ENCODE measurements at regions not wholly inside any gene's neighbourhood (a gene's known extent, or its start where the extent isn't known, plus 50 kb on each side); places are given as distances from the start of the nearest gene placed in this dataset.

DNA sequence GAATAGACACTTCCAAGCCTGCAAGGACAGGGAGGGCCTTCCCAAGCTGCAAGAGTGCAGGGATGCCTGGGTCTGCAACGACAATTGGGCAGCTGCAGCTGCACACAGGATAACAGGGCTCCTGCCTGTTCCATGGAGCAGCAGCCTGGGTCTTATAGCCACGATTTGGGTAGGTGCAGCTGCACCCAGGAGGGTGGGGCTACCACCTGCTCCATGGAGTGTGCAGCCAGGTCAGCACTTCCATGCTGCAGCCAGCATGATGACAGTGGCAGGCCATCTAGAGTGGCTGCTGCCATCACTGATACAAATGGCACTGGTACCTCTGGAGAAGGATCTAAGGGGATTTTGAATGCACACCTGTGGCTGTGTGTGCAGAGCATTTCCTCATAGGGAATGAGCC is 528.5 kb downstream of the DSC3 start:
- Histone ChIP-seq H3K4me1 (ENCODE audit: insufficient read depth, low read length, poor library complexity, severe bottlenecking) (no peaks in the 10 kb centered on the region), H3K9me2 (replicated peaks; ENCODE audit: low read depth, low read length) (no peaks in the 10 kb centered on the region), H3K36me3 (ENCODE audit: insufficient read depth, low read length) (no peaks in the 10 kb centered on the region), H4K20me1 (ENCODE audit: insufficient read depth, low read length, poor library complexity, severe bottlenecking) (no peaks in the 10 kb centered on the region), H3K4me2 (ENCODE audit: low read depth, low read length, poor library complexity, severe bottlenecking) (no peak overlapping the region), H3K9me3 (ENCODE audit: insufficient read depth, low read depth, low read length) (no peaks in the 10 kb centered on the region), H3K4me3 (ENCODE audit: low read length, poor library complexity, severe bottlenecking) (no peak overlapping the region), H2AFZ (ENCODE audit: low read length) (no peak overlapping the region), H3K27me3 (ENCODE audit: insufficient read depth, low read length, poor library complexity, severe bottlenecking) (no peaks in the 10 kb centered on the region), H3K79me2 (ENCODE audit: insufficient read depth, low read length) (no peaks in the 10 kb centered on the region), H3F3A (ENCODE audit: low read depth) (no peaks in the 10 kb centered on the region), H3K9ac (ENCODE audit: low read depth, low read length, poor library complexity, severe bottlenecking) (no peak overlapping the region)
- TF ChIP-seq, protein P1, sequence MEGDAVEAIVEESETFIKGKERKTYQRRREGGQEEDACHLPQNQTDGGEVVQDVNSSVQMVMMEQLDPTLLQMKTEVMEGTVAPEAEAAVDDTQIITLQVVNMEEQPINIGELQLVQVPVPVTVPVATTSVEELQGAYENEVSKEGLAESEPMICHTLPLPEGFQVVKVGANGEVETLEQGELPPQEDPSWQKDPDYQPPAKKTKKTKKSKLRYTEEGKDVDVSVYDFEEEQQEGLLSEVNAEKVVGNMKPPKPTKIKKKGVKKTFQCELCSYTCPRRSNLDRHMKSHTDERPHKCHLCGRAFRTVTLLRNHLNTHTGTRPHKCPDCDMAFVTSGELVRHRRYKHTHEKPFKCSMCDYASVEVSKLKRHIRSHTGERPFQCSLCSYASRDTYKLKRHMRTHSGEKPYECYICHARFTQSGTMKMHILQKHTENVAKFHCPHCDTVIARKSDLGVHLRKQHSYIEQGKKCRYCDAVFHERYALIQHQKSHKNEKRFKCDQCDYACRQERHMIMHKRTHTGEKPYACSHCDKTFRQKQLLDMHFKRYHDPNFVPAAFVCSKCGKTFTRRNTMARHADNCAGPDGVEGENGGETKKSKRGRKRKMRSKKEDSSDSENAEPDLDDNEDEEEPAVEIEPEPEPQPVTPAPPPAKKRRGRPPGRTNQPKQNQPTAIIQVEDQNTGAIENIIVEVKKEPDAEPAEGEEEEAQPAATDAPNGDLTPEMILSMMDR (conservative IDR thresholded peaks at IDR 0.05; ENCODE audit: low read length), result no peak
- TF ChIP-seq EZH2phosphoT487 (IDR thresholded peaks at IDR 0.05; ENCODE audit: borderline replicate concordance), result no peak

DNA sequence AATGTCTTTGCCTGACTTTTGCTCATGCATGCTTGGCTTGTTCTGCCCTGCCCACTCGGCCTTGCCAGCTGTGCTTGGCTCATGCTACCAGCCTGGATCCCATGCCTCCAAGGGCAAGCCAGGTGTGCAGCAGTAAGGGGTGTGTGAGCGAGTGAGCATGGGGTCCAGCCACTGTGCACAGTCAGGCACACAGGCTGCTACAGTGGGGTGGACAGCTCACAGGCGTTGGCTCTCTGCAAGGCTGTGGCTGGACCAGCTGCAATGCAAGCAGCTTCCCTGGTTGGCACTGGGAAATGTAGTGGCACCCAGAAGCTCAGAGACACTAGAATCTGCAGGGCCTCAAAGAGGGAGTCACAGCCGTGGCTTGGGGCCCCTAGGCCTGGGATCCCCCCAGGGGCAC is 529.7 kb downstream of the DSC3 start:
- H3K9me3 ChIP-seq (ENCODE audit: insufficient read depth, low read depth, low read length), result no peaks in the 10 kb centered on the region
- no peaks in the 10 kb centered on the region for H3K79me2 ChIP-seq (ENCODE audit: insufficient read depth, low read length)
- no peak overlapping the region for H3K4me3 ChIP-seq (ENCODE audit: low read length, poor library complexity, severe bottlenecking)
- no peaks in the 10 kb centered on the region for H3F3A ChIP-seq (ENCODE audit: low read depth)
- no peaks in the 10 kb centered on the region for H3K4me1 ChIP-seq (ENCODE audit: insufficient read depth, low read length, poor library complexity, severe bottlenecking)
- no peaks in the 10 kb centered on the region for H3K9me2 ChIP-seq (replicated peaks; ENCODE audit: low read depth, low read length)
- no peaks in the 10 kb centered on the region for H4K20me1 ChIP-seq (ENCODE audit: insufficient read depth, low read length, poor library complexity, severe bottlenecking)
- no peak overlapping the region for H3K9ac ChIP-seq (ENCODE audit: low read depth, low read length, poor library complexity, severe bottlenecking)
- TF ChIP-seq EZH2phosphoT487 (IDR thresholded peaks at IDR 0.05; ENCODE audit: borderline replicate concordance), result no peak
- TF ChIP-seq, protein P1 (conservative IDR thresholded peaks at IDR 0.05; ENCODE audit: low read length), result no peak
- H3K27me3 ChIP-seq (ENCODE audit: insufficient read depth, low read length, poor library complexity, severe bottlenecking), result no peaks in the 10 kb centered on the region
- H3K4me2 ChIP-seq (ENCODE audit: low read depth, low read length, poor library complexity, severe bottlenecking), result no peak overlapping the region
- no peak overlapping the region for H2AFZ ChIP-seq (ENCODE audit: low read length)
- no peaks in the 10 kb centered on the region for H3K36me3 ChIP-seq (ENCODE audit: insufficient read depth, low read length)

DNA sequence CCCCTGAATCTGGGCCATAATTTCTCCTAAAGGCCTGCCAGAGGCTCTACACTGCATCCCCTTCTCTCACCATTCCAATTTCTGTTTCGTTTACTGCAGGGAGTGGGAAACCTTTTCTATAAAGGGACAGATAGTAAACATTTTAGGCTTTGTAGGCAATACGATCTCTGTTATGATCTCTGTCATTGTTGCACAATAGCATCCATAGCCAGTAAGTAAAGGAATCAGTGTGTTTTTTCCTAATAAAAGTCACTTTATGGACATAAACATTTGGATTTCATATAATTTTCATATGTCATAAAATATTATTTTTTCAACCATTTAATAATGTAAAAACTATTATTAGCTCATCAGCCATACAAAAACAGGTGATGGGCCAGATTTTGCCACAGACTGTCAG is 531.7 kb downstream of the DSC3 start:
- no peak overlapping the region for H3K4me3 ChIP-seq (ENCODE audit: low read length, poor library complexity, severe bottlenecking)
- no peak overlapping the region for H2AFZ ChIP-seq (ENCODE audit: low read length)
- no peak for TF ChIP-seq EZH2phosphoT487 (IDR thresholded peaks at IDR 0.05; ENCODE audit: borderline replicate concordance)
- TF ChIP-seq, protein P1 (conservative IDR thresholded peaks at IDR 0.05; ENCODE audit: low read length), result no peak
- no peaks in the 10 kb centered on the region for H3F3A ChIP-seq (ENCODE audit: low read depth)
- H4K20me1 ChIP-seq (ENCODE audit: insufficient read depth, low read length, poor library complexity, severe bottlenecking), result no peaks in the 10 kb centered on the region
- H3K9me3 ChIP-seq (ENCODE audit: insufficient read depth, low read depth, low read length), result no peaks in the 10 kb centered on the region
- H3K4me1 ChIP-seq (ENCODE audit: insufficient read depth, low read length, poor library complexity, severe bottlenecking), result no peaks in the 10 kb centered on the region
- no peaks in the 10 kb centered on the region for H3K36me3 ChIP-seq (ENCODE audit: insufficient read depth, low read length)
- no peak overlapping the region for H3K4me2 ChIP-seq (ENCODE audit: low read depth, low read length, poor library complexity, severe bottlenecking)
- H3K79me2 ChIP-seq (ENCODE audit: insufficient read depth, low read length), result no peaks in the 10 kb centered on the region
- no peaks in the 10 kb centered on the region for H3K27me3 ChIP-seq (ENCODE audit: insufficient read depth, low read length, poor library complexity, severe bottlenecking)
- H3K9ac ChIP-seq (ENCODE audit: low read depth, low read length, poor library complexity, severe bottlenecking), result no peak overlapping the region
- no peaks in the 10 kb centered on the region for H3K9me2 ChIP-seq (replicated peaks; ENCODE audit: low read depth, low read length)
